ENCODE measurements at regions not wholly inside any gene's neighbourhood (a gene's known extent, or its start where the extent isn't known, plus 50 kb on each side); places are given as distances from the start of the nearest gene placed in this dataset.

DNA sequence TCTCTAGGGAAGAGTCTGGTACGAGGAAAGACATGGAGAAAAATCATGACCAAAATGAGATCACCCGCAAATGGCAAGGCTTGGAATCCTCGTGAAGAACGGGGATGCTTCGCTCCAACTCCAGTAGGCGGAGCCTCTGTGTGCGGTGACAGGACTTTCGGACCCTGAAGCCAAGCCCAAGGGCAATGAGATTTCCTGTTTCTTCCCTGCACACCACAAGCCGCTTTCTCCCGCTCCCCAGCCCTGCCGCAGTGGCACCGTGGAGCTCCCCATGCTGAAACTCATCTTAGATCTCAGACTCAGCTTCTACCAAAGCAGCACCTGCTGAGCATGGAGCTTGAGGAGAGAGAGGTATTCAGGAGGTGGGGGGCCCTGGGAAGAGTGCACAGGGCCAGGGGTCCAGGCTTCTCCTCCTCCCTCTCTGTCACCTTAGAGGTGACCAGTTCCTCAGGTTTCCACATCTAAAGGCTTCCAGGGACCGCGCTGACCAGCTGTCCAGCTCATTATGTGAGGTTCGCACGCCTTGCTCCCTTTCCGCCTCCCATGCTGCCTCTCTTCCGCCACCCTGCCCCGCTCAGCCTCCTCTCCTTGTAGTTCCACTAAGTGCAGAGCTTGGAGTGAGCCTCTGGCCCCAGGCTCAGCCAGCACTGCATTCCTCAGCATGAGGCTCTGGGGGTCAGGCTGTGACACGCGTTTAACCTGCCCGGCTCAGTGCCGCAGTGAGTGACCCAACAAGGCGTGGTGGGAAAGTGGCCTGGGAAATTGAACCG is 153.8 kb upstream of the SOX1 start:
- no peaks in the 10 kb centered on the region for H3K9me3 ChIP-seq
- no peak for DNase-seq (ENCODE audit: low spot score)
- TF ChIP-seq CTCF (IDR thresholded peaks at IDR 0.05) (no peak), POLR2A (IDR thresholded peaks at IDR 0.05) (no peak), POLR2AphosphoS5 (IDR thresholded peaks at IDR 0.05) (no peak)
- peaks cover 4% of the 10 kb centered on the region for H3K27me3 ChIP-seq (replicated peaks; ENCODE audit: insufficient read depth)
- no peak overlapping the region for H3K4me3 ChIP-seq
- intact Hi-C loops (cut with DNase I) = no loop called here
- no peaks in the 10 kb centered on the region for H3K36me3 ChIP-seq
- 61% methylated on average over 25 of the region's 25 CpGs for WGBS
- no peak overlapping the region for H3K27ac ChIP-seq
- no peaks in the 10 kb centered on the region for H3K4me1 ChIP-seq (replicated peaks)

DNA sequence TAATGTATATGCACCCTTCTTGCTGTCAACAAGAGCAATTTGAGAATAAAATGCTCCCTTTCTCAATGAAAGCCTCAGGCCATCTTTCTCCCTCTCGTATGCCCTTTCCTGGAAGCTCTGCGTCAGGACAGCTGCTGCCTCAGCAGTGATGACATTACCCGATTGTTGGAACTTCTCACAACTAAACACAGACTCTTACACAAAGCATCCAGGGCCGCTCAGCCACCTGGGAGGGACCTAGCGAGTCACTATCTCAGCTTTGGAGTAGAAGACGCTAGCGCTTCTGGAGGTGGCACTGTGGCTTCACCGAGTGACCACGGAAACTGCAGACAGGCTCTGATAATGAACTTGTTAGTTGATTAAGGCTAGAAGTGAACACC is 153.2 kb upstream of the SOX1 start:
- Histone ChIP-seq H3K4me1 (replicated peaks) (no peaks in the 10 kb centered on the region), H3K36me3 (no peaks in the 10 kb centered on the region), H3K27ac (no peak overlapping the region), H3K4me3 (no peak overlapping the region), H3K27me3 (replicated peaks; ENCODE audit: insufficient read depth) (peaks cover 4% of the 10 kb centered on the region), H3K9me3 (no peaks in the 10 kb centered on the region)
- WGBS = 60% methylated on average over 9 of the region's 9 CpGs
- DNase-seq (ENCODE audit: low spot score) = no peak
- no peak for TF ChIP-seq POLR2A (IDR thresholded peaks at IDR 0.05)
- no peak for TF ChIP-seq CTCF (IDR thresholded peaks at IDR 0.05)
- no peak for TF ChIP-seq POLR2AphosphoS5 (IDR thresholded peaks at IDR 0.05)
- intact Hi-C loops (cut with DNase I) = no loop called here

GRCh38 chr13:111914241-111915103 is 152.5 kb upstream of the SOX1 start:
- no peak for TF ChIP-seq POLR2AphosphoS5 (IDR thresholded peaks at IDR 0.05)
- no peak for TF ChIP-seq POLR2A (IDR thresholded peaks at IDR 0.05)
- TF ChIP-seq CTCF (IDR thresholded peaks at IDR 0.05) = no peak
- Histone ChIP-seq H3K36me3 (no peaks in the 10 kb centered on the region), H3K9me3 (no peaks in the 10 kb centered on the region), H3K27ac (no peak overlapping the region), H3K4me1 (replicated peaks) (no peaks in the 10 kb centered on the region), H3K27me3 (replicated peaks; ENCODE audit: insufficient read depth) (peaks cover 4% of the 10 kb centered on the region), H3K4me3 (no peak overlapping the region)
- intact Hi-C loops (cut with DNase I) = no loop called here
- DNase-seq (ENCODE audit: low spot score) = no peak
- WGBS = 69% methylated on average over 13 of the region's 13 CpGs

- DNase-seq (ENCODE audit: low spot score) = no peak
- no peaks in the 10 kb centered on the region for H3K9me3 ChIP-seq
- TF ChIP-seq CTCF (IDR thresholded peaks at IDR 0.05) (no peak), POLR2AphosphoS5 (IDR thresholded peaks at IDR 0.05) (no peak), POLR2A (IDR thresholded peaks at IDR 0.05) (no peak)
- H3K27me3 ChIP-seq (replicated peaks; ENCODE audit: insufficient read depth) = peaks cover 4% of the 10 kb centered on the region
- no peak overlapping the region for H3K4me3 ChIP-seq
- no peaks in the 10 kb centered on the region for H3K4me1 ChIP-seq (replicated peaks)
- H3K36me3 ChIP-seq = no peaks in the 10 kb centered on the region
- intact Hi-C loops (cut with DNase I) = no loop called here
- WGBS = 80% methylated on average over 12 of the region's 12 CpGs
- no peak overlapping the region for H3K27ac ChIP-seq
Observed at GRCh38 chr13:111915104-111915551, 151.8 kb upstream of the SOX1 start.
